ENCODE measurements at regions not wholly inside any gene's neighbourhood (a gene's known extent, or its start where the extent isn't known, plus 50 kb on each side); places are given as distances from the start of the nearest gene placed in this dataset.
"Not testable (repeated sequence)": the region's sequence is repeated elsewhere in the genome, so short reads cannot be mapped to it uniquely, and the experiment has no call there.

DNA sequence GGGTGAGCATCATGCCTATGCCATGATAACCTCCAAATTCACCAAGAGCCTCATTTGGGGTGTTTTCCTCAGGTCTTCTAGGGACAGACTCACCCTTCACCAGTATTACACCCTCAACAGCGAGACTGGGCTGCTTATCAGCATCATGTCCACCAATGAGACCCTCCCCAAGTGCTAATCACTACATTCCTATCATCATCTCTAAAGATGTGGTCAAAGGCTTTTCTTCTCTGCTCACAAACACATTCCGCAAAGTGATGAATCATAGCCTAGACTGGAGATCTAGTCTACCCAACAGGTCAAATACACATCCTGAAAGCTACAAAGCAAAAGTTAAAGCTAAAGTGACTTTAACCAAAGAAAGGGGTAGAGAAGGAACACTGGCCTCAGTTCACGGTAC lies 75.3 kb upstream of the C7orf33 start:
- DNase-seq: peak; percentile 52

DNA sequence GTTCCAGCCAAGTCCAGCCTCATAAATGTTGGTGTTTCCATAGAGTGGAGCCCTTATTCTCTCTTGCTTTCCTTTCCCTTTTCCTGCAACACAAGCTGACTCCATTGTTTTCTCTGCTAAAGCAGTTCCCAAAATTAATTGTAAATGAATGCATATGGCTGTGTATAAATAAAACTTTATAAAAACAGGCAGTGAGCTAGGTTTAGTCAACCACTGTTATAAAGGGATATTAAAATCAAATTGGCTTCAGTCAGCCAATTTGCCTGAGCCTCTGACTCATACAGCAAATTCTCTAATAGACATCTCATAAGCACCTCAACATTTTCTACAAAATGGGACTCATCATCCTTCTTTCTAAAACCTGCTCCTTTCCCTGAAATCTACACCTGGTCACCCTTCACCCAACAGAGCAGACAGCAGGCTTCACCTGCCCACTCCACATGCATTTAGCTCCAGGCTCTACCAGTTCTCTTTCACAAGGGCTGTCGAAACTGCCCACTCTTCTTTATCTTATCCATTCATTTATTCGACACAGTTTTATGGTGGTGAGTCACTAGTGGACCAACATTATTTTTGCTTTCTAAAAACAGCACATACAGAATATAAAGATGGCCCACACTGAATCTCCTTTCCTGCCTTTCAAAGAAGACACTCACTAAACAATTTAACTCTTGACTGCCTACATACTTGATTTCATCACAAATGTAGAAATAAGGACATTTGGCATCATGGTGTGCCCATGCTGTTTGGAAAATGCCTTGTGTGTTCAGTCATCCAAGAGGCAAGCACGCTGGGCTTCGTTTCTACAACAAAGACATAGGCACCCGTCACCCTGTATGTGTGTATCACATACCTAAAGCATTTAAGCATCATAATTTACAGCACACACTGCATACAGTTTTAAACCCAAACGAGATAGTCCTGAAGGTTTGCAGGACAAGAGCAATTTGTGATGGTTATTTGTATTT lies 74.6 kb upstream of the C7orf33 start:
- DNase-seq: peak; percentile 26

DNA sequence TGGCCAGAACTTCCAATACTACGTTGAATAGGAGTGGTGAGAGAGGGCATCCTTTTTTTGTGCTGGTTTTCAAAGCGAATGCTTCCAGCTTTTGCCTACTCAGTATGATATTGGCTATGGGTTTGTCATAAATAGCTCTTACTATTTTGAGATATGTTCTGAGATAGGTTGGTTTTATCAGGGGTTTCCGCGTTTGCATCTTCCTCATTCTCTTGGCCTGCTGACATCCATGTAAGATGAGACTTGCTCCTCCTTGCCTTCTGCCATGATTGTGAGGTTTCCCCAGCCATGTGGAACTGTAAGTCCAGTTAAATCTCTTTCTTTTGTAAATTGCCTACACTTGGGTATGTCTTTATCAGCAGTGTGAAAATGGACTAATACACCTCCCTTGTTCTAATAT lies 71.2 kb upstream of the C7orf33 start:
- not testable (repeated sequence) for DNase-seq

DNA sequence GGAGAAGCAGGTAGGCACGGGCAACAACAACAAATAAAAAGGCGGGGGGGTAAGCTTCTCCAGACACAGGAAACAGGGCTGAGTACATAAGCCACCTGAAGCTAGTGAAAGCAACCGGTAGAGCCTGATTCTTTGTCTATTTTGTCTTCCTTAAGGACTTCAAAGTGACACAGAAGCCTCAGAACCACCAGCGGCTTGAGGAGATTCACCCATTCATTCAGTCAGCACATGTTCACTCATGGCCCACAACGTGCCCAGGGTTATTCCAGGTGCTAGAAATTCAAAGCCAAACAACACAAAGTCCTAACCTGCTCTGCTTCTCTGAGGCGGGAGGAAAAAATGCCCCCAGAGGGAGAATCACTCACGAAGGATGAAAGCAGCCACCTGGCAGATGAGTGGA lies 69.3 kb upstream of the C7orf33 start:
- DNase-seq: no peak

DNA sequence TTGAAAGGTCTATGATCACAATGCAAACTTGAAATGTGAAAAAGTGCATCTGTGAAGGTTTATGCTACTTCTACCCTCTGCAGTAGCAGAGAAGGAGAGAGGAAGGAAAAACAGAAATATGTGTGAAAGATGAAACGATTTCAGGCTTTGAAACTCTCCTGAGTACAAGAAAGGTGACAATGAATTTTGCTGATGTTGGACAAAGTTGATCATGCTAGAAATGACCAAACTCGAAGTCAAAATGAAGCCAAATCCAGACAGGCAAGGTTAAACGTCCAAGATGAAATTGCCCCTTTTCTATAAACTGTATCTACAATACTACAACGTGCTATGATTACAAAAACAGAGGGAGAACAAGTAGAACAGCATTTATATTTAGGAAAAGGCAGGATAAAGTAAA lies 67.0 kb upstream of the C7orf33 start:
- DNase-seq: no peak

DNA sequence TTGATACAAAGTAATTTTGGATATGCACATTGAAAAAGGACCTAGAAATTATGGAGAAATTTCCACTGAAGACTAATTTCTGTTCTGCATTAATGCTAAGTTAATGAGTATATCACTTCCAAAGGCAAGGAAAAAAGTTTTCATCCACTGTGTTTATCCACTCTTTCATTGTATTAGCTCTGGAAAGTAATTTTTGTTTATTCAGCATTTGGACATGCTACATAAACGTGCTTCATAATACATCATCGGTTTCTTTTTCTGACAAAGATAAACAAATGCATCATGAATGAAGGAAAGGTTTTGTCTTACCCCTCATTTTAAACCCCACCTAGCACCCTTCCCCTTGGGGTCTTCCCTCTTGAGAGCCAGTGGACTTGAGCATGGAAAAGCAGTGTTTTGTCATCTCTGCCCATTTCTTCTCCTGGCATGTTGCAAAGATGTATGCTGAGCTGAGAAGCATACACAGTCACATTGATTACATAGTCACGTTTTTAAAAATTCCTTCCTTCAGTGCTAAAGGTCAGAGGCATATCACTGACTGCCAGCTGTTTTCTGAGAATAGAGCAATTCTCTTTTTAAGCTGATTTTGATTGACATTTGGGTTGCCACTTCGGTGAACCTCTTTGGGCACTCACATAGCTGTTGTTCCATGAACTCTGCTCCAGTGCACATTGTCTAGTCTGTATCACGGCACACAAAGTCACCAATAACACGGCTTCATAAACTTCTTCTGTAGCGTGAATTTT lies 65.9 kb upstream of the C7orf33 start:
- DNase-seq: no peak

DNA sequence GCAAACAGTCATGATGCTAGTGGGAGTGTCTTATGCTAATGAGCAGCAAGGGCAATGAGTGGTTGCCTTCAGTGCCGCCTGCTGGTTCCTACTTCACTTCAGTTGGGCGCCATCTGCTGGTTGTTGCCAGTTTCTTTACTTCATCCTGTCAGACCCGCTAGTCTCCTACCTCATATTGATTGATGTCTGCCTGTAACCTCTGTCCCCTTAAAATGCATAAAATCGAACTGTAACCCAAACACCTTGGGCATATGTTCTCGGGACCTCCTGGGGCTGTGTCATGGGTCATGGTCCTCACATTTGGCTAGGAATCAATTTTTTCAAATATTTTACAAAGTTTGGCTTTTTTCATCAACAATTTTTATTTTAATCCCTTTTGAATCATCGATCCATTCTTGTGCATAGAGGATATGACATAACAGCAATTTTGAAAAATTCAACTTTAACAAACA lies 62.8 kb upstream of the C7orf33 start:
- DNase-seq: peak; percentile 57

DNA sequence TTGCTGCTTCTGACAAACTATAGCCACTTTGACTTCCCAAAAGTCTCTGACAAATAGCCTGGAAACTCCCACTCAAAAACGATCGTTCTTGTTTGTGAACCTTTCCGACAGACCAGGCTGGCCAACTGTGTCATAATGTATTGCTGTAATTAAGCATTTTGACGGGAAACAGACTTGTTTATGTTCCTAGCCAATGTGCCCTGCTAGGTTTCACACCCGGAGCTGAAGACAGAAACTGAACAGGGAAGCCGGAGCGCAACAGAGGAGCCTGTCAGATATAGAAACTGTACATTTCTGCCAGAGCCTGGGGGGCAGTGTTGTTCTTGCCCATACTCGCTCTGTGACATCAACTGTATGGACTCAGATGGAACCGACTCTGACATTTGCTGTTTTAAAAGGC lies 55.3 kb upstream of the C7orf33 start:
- no peak for DNase-seq

DNA sequence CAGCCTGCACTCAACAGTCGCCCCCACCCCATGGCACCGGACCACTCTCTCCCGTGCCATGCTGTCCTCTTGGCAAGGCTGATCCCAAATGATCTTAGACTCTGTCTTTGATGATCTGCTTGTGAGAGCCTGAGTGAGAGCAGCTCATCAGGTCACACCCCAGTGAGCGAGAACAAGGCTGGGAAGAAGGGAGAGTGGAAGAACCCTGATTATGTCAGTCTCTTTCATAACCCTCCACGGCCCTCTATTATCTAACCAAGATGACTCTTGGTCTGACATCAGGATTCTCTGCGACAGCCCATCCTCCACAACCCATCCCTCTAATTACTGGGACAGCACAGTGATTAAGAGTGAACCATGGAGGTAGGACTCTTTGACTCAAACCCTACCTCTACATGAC lies 53.1 kb upstream of the C7orf33 start:
- no peak for DNase-seq

DNA sequence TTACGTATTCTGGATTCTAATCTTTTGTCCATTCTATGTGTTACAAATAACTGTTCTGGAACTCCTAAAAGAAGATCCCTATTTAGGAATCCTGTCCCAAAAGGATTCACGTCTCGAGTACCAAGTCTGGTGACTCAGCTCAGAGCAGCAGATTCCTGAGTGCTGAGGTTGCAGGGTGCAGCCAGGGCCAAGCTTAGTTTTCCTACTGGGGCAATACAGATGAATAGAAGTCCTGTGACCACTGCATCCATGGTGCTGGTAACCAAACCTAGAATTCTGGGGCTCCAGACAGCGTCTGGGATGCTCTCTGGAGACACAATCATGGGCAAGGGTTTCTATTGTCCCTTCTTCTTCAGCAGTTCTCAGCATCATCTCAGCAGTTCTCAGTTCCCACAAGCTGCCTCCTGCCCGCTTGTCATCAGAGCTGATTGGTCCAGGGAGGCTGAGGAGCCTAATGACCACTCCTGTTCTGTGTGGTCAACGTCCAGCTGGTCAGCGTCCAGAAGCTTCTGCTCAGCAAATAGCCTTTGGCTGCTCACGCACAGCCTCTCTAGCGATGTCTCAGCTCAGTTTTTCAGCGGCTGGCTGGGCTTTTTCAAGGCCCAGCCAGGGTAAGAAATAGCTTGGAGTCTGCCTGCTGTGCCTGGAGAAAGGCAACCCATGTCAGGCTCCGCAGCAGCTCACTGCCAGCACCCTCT lies 50.4 kb upstream of the C7orf33 start:
- DNase-seq: peak; percentile 70
